Ishikawa (cell line): ENCODE measurements at regions not wholly inside any gene's neighbourhood (a gene's known extent, or its start where the extent isn't known, plus 50 kb on each side); places are given as distances from the start of the nearest gene placed in this dataset.

Source experiments
- CEBPB ChIP-seq: IDR thresholded peaks from 2 replicates; pipeline ENCODE4 v1.6.1; 2012
- CREB1 ChIP-seq: IDR thresholded peaks from 2 replicates; pipeline ENCODE4 v1.6.1; 2012; ENCODE audit warnings: low read depth
- EGR1 ChIP-seq: IDR thresholded peaks from 2 replicates; pipeline ENCODE4 v1.6.1; 2012
- EP300 ChIP-seq: IDR thresholded peaks from 2 replicates; pipeline ENCODE4 v1.6.1; 2012; ENCODE audit warnings: borderline replicate concordance
- FOXM1 ChIP-seq: IDR thresholded peaks from 2 replicates; pipeline ENCODE4 v1.6.1; 2012; ENCODE audit warnings: low read depth, borderline replicate concordance
- NFIC ChIP-seq: IDR thresholded peaks from 2 replicates; pipeline ENCODE4 v1.6.1; 2012
- RAD21 ChIP-seq: IDR thresholded peaks from 2 replicates; pipeline ENCODE4 v1.6.1; 2012; ENCODE audit warnings: low read depth
- TAF1 ChIP-seq: IDR thresholded peaks from 2 replicates; pipeline ENCODE4 v1.6.1; 2012; ENCODE audit warnings: low read depth, mild to moderate bottlenecking
- TCF12 ChIP-seq: IDR thresholded peaks from 2 replicates; pipeline ENCODE4 v1.6.1; 2012; ENCODE audit warnings: low read depth
- TEAD4 ChIP-seq: IDR thresholded peaks from 2 replicates; pipeline ENCODE4 v1.6.1; 2012
- YY1 ChIP-seq: IDR thresholded peaks from 2 replicates; pipeline ENCODE4 v1.6.1; 2012; ENCODE audit warnings: low read depth
- ZBTB7A ChIP-seq: IDR thresholded peaks from 2 replicates; pipeline ENCODE4 v1.6.1; 2012; ENCODE audit warnings: low read depth
- TF ChIP-seq, protein P1 (sequence below): IDR thresholded peaks from 2 replicates; pipeline ENCODE4 v1.6.1; 2012
- TF ChIP-seq, protein P2 (sequence below): IDR thresholded peaks from 2 replicates; pipeline ENCODE4 v1.6.1; 2012; ENCODE audit warnings: low read depth, mild to moderate bottlenecking
- TF ChIP-seq, protein P3 (sequence below): IDR thresholded peaks from 2 replicates; pipeline ENCODE4 v1.6.1; 2012

DNA sequence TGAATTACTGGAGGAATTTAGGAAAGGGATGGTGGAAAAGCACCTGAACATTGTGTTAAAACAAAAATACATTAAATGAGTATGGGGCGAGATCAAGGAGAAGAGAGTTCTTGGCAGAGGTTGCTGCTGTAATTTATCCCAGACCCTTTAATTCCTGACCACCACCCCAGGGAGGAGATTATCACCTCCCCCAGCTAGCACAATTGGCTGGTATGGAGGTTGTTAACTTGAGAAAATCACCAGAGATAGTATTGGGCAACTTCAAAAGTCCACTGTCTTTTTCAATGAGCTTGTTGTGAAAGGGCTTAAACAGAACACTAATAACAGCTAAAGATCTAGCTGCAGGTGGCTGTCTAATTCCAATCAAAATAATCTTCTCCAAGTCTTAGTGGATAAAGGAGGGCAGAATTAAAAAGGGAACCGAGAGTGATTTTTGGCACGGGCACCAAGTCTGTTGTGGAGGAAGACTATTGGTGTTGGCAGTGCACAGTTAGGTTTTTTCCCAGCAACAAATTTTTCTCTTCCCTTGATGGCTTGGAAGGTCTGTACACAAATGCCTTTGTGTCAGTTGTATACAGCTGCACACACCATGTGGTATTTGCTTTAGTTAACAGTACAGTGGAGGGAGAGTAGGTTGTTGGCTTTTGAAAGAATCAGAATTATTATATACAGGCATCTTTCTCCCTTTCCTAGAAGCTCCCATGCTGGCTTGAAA lies 289.5 kb downstream of the SLC4A3 start:
- TF ChIP-seq CEBPB (no peak), TAF1 (no peak), ZBTB7A (no peak), EP300 (no peak), YY1 (no peak), CREB1 (no peak), TEAD4 (no peak)
- TF ChIP-seq, protein P1, sequence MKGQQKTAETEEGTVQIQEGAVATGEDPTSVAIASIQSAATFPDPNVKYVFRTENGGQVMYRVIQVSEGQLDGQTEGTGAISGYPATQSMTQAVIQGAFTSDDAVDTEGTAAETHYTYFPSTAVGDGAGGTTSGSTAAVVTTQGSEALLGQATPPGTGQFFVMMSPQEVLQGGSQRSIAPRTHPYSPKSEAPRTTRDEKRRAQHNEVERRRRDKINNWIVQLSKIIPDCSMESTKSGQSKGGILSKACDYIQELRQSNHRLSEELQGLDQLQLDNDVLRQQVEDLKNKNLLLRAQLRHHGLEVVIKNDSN: no peak
- TF ChIP-seq, protein P2, sequence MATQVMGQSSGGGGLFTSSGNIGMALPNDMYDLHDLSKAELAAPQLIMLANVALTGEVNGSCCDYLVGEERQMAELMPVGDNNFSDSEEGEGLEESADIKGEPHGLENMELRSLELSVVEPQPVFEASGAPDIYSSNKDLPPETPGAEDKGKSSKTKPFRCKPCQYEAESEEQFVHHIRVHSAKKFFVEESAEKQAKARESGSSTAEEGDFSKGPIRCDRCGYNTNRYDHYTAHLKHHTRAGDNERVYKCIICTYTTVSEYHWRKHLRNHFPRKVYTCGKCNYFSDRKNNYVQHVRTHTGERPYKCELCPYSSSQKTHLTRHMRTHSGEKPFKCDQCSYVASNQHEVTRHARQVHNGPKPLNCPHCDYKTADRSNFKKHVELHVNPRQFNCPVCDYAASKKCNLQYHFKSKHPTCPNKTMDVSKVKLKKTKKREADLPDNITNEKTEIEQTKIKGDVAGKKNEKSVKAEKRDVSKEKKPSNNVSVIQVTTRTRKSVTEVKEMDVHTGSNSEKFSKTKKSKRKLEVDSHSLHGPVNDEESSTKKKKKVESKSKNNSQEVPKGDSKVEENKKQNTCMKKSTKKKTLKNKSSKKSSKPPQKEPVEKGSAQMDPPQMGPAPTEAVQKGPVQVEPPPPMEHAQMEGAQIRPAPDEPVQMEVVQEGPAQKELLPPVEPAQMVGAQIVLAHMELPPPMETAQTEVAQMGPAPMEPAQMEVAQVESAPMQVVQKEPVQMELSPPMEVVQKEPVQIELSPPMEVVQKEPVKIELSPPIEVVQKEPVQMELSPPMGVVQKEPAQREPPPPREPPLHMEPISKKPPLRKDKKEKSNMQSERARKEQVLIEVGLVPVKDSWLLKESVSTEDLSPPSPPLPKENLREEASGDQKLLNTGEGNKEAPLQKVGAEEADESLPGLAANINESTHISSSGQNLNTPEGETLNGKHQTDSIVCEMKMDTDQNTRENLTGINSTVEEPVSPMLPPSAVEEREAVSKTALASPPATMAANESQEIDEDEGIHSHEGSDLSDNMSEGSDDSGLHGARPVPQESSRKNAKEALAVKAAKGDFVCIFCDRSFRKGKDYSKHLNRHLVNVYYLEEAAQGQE: no peak

- TF ChIP-seq NFIC (no peak), TEAD4 (no peak), CEBPB (no peak), EGR1 (no peak), CREB1 (no peak), TCF12 (no peak), RAD21 (no peak), FOXM1 (no peak), TAF1 (no peak), EP300 (no peak)
- TF ChIP-seq, protein P3, sequence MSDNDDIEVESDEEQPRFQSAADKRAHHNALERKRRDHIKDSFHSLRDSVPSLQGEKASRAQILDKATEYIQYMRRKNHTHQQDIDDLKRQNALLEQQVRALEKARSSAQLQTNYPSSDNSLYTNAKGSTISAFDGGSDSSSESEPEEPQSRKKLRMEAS: no peak
- TF ChIP-seq, protein P1: no peak
These were observed 290.8 kb downstream of the SLC4A3 start for GRCh38 chr2:219918254-219918653.

DNA sequence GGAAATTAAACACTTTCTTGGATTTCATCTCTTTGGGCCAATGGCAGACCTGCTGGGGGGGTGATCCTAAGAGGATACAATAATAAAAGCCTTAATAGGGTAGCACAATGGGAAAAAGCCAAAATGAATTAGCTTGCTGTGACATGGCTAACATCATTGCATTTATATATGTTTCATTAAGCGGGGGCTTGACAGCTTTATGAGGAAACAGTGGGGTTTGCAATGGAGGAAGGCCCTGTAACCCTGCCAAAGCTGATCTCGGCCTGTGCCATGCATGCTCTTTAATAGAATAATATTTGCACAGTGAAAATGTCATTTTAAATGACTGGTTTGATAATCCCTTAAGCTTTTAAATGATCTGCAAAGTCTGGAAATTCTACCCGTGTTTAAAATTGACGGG lies 291.5 kb downstream of the SLC4A3 start:
- TF ChIP-seq TCF12 (no peak), YY1 (no peak), EGR1 (no peak)
- TF ChIP-seq, protein P3: no peak

- TF ChIP-seq FOXM1: no peak
- no peak for TF ChIP-seq TCF12
- TF ChIP-seq, protein P3: no peak
- TF ChIP-seq YY1: no peak
- TF ChIP-seq, protein P1: no peak
- no peak for TF ChIP-seq NFIC
- no peak for TF ChIP-seq CEBPB
- no peak for TF ChIP-seq CREB1
- TF ChIP-seq TEAD4: no peak
- no peak for TF ChIP-seq EGR1
- TF ChIP-seq, protein P2: no peak
- no peak for TF ChIP-seq TAF1
- TF ChIP-seq EP300: no peak
- TF ChIP-seq RAD21: no peak
- TF ChIP-seq ZBTB7A: no peak
These were observed 292.1 kb downstream of the SLC4A3 start for GRCh38 chr2:219919506-219919905.

DNA sequence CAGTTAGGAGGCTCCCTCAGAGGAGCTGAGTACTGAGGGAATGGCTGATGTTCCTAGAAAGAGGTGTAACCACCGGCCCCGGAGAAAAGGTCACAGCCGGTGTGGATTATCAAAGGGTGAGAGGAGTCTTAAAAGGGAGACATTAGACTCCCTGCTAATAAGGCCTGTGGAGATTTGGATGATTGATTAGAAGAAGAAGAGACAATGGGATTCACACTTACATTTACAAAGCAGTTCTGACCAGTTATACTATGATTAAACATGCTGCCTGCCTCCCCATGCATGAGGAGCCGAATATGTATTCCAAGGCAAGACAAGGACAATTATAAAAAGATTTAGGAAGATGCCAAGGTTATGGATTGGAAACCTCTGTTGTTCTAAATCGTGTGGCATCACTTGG lies 302.4 kb downstream of the SLC4A3 start:
- TF ChIP-seq EGR1: no peak
- TF ChIP-seq, protein P1: no peak
- TF ChIP-seq FOXM1: no peak
- TF ChIP-seq TCF12: no peak
- no peak for TF ChIP-seq YY1
- TF ChIP-seq, protein P2: no peak
- TF ChIP-seq TAF1: no peak
- TF ChIP-seq EP300: no peak
- no peak for TF ChIP-seq NFIC
- TF ChIP-seq RAD21: no peak
- TF ChIP-seq ZBTB7A: no peak
- TF ChIP-seq TEAD4: no peak
- TF ChIP-seq CREB1: no peak
- no peak for TF ChIP-seq CEBPB
